ENCODE measurements at regions not wholly inside any gene's neighbourhood (a gene's known extent, or its start where the extent isn't known, plus 50 kb on each side); places are given as distances from the start of the nearest gene placed in this dataset.

DNA sequence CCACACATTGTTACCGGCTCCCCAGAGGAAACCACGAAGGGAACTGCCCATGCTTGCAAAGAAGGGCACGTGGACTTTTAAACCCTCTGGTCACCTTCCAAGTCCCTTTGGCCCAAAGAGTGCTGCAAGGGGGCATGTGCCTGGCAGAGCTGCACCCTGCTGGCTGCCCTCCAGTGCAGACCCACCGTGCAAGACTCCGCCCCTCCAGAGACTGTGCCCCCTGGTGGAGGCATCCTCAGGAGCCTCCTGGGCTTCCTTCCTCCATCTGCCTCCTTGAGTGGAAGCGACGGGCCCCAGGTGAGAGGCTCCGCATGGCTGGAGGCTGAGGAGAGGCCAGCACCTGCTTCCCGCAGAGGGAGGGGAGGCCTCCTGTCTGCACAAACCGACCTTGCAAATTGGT is 100.6 kb downstream of the CRYAA start:
- H3K4me3 ChIP-seq (ENCODE audit: low read depth, low read length), result no peak overlapping the region
- no peak for DNase-seq (ENCODE audit: low read depth)

GRCh38 chr21:43268804-43269186 is 100.0 kb downstream of the CRYAA start:
- no peak for DNase-seq (ENCODE audit: low read depth)
- H3K4me3 ChIP-seq (ENCODE audit: low read depth, low read length), result no peak overlapping the region

DNA sequence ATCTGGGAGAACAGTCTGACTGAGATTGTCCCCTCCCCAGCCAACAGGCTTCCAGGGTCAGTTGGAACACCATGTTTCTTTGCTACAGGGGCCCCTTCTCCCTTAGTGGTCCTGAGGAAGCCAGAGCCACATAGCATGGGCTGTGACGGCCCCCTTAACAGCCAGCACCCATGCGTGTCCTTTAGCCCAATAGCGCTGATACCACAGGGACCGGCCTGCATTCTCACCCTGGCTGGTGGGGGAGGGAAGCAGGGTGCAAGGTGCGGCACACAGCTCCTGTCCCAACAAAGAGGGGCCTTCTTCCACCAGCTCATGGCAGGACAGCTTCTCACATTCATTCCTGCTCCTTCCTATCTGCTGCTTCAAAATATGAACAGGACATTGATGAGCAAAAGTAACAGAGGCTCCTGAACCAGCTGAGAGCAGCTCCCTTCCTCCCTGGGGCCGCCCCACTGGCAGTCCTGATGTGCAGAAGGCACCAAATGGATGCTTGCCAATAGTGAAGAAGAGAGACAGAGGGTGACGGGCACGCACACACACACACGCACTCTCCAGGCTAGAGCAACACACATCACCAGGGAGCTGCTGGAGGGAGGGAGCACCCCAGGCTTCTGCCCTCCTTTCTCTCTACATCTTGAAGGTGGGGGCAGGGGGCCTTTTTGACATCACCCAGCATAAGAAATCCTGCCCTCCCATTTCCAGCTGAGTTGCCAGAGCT is 99.4 kb downstream of the CRYAA start:
- DNase-seq (ENCODE audit: low read depth), result no peak
- no peak overlapping the region for H3K4me3 ChIP-seq (ENCODE audit: low read depth, low read length)

DNA sequence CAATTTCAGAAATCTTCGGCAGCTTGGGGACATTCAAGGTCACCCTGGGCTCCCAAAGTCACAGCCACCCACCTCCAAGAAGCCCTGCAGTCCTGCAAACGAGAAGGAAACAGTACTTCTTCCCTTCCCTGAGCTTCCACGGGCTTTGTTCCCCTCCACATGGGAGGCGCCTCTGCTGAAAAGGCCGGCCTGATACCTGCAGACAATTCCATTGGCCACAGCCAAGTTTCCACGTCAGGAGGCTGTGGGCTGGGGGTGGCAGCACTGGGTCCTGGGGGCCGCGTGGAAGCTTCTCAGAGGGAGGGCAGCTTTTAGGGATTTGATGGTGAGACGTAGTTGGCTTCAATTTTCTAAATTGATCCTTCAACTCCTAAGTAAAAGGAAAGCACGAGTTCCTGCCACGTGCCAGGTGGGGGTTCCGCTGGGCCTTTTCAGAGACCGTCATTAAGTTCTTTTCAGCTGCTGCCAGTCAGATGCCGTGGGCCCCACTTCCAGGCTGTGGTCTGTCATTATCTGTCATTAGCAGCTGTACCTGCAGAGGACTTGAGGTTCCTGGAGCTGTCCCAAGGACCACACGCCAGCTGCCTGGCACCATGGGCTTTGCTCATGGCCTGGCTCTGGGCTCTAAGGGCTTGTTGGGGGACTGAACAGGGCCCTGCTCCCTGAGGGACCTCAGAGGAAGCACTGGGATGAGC is 98.7 kb downstream of the CRYAA start:
- no peak overlapping the region for H3K4me3 ChIP-seq (ENCODE audit: low read depth, low read length)
- DNase-seq (ENCODE audit: low read depth), result no peak

- no peak overlapping the region for H3K4me3 ChIP-seq (ENCODE audit: low read depth, low read length)
- DNase-seq (ENCODE audit: low read depth), result no peak
These were observed 97.7 kb downstream of the CRYAA start for GRCh38 chr21:43266534-43266933.

GRCh38 chr21:43262427-43262826 is 93.6 kb downstream of the CRYAA start:
- no peak overlapping the region for H3K4me3 ChIP-seq (ENCODE audit: low read depth, low read length)
- DNase-seq (ENCODE audit: low read depth), result no peak

Data from skeletal muscle cell (primary cell).